ENCODE measurements at regions not wholly inside any gene's neighbourhood (a gene's known extent, or its start where the extent isn't known, plus 50 kb on each side); places are given as distances from the start of the nearest gene placed in this dataset.
A peak's percentile ranks its signal among the peaks of the same experiment; 100 is the strongest.

DNA sequence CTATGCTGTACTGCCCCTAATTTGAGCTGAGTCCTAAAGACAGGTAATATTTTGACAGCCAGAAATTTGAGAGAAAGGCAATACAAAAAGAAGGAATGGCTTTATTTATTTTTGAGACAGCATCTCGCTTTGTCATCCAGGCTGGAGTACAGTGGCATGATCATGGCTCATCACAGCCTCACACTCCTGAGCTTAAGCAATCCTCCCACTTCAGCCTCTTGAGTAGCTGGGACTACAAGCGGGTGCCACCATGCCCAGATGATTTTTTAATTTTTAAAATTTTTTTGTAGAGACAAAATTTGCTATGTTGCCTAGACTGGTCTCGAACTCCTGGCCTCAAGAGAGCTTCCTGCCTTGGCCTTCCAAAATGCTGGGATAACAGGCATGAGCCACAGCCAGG lies 77.4 kb upstream of the SLC4A7 start:
- no peaks in the 10 kb centered on the region for H4K20me1 ChIP-seq (ENCODE audit: insufficient read depth)
- no peak for DNase-seq
- H2AFZ ChIP-seq, result no peak overlapping the region
- no peaks in the 10 kb centered on the region for H3K36me3 ChIP-seq (ENCODE audit: low read depth)
- no peak overlapping the region for H3K9ac ChIP-seq
- H3K4me2 ChIP-seq (ENCODE audit: unreplicated experiment), result no peak overlapping the region
- WGBS, 2 experiments (ENCODE audit: low coverage in 1 of 2, low lambda C conversion rate in 2 of 2, missing lambda C conversion rate in 2 of 2), result 96 to 97% methylated on average over 3 of the region's 3 CpGs
- no peak overlapping the region for H3K27ac ChIP-seq
- no peak overlapping the region for H3K4me3 ChIP-seq
- in situ Hi-C loops (cut with MboI), result no loop called here
- no peaks in the 10 kb centered on the region for H3K9me2 ChIP-seq (ENCODE audit: insufficient read depth)
- no peaks in the 10 kb centered on the region for H3K79me2 ChIP-seq (ENCODE audit: insufficient read depth)
- TF ChIP-seq EZH2 (IDR thresholded peaks at IDR 0.05; ENCODE audit: insufficient read depth, poor library complexity, severe bottlenecking) (no peak), EZH2phosphoT487 (IDR thresholded peaks at IDR 0.05; ENCODE audit: insufficient read depth, low read depth) (no peak)
- no peaks in the 10 kb centered on the region for H3K9me3 ChIP-seq (ENCODE audit: low read depth)
- H3F3A ChIP-seq (ENCODE audit: insufficient read depth), result peaks cover 23% of the 10 kb centered on the region
- no peaks in the 10 kb centered on the region for H3K27me3 ChIP-seq (replicated peaks; ENCODE audit: insufficient read depth)
- peaks cover 25% of the 10 kb centered on the region for H3K4me1 ChIP-seq (ENCODE audit: insufficient read depth)

DNA sequence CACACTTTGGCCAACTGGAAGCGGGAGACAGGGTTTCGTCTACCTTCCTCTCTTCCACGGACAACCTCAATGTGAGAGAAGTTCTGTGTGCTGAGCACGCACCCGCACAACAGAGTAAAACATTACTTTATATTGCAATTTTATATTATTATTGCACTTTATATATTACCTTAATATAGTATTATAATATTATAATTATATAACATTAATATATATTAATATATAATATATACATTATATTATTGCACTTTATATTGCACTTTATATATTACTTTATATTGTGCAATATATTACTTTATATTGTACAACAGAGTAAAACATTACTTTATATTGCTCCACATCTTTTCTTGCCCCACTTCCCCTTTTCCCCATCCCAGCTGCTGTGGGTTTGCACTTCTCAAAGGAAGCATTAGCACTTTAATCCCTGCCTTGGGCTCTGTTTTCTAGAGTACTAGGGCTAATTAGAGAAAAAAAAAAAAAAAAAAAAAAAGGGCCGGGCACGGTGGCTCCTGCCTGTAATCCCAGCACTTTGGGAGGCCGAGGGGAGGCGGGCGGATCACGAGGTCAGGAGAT lies 76.4 kb upstream of the SLC4A7 start:
- WGBS, 2 experiments (ENCODE audit: low coverage in 1 of 2, low lambda C conversion rate in 2 of 2, missing lambda C conversion rate in 2 of 2), result 73 to 74% methylated on average over 9 to 11 of the region's 11 CpGs
- H3K4me3 ChIP-seq, result no peak overlapping the region
- H3K9ac ChIP-seq, result no peak overlapping the region
- H4K20me1 ChIP-seq (ENCODE audit: insufficient read depth), result no peaks in the 10 kb centered on the region
- DNase-seq, result peak; percentile 34
- no peak overlapping the region for H3K4me2 ChIP-seq (ENCODE audit: unreplicated experiment)
- peaks cover 27% of the 10 kb centered on the region for H3F3A ChIP-seq (ENCODE audit: insufficient read depth)
- H3K79me2 ChIP-seq (ENCODE audit: insufficient read depth), result no peaks in the 10 kb centered on the region
- no peaks in the 10 kb centered on the region for H3K27me3 ChIP-seq (replicated peaks; ENCODE audit: insufficient read depth)
- TF ChIP-seq EZH2 (IDR thresholded peaks at IDR 0.05; ENCODE audit: insufficient read depth, poor library complexity, severe bottlenecking) (no peak), EZH2phosphoT487 (IDR thresholded peaks at IDR 0.05; ENCODE audit: insufficient read depth, low read depth) (no peak)
- H3K9me3 ChIP-seq (ENCODE audit: low read depth), result no peaks in the 10 kb centered on the region
- peak overlapping the region; percentile 48; the same call in 1 of the 2 replicates for H3K27ac ChIP-seq
- H3K36me3 ChIP-seq (ENCODE audit: low read depth), result no peaks in the 10 kb centered on the region
- peaks cover 31% of the 10 kb centered on the region for H3K4me1 ChIP-seq (ENCODE audit: insufficient read depth)
- H2AFZ ChIP-seq, result no peak overlapping the region
- H3K9me2 ChIP-seq (ENCODE audit: insufficient read depth), result no peaks in the 10 kb centered on the region
- in situ Hi-C loops (cut with MboI), result no loop called here

DNA sequence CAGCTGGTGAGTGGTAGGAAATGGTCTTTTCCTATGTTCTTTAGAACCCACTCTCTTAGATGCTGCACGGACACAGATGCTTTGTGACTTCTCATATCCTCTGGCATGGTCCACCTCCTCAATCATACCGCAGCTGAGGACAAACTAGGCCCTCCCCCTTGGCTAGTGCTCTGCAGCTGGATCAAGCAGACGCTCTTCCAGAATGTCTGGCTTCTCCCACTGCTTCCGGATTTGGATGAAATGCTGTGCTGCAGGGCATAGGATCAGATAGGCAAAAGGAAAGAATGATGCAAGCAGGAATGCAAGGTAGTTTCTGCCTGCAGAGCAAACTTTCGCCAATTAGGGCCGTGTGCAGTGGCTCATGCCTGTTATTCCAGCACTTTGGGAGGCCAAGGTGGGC lies 75.7 kb upstream of the SLC4A7 start:
- Histone ChIP-seq H3K4me3 (no peak overlapping the region), H3F3A (ENCODE audit: insufficient read depth) (peaks cover 32% of the 10 kb centered on the region), H3K4me1 (ENCODE audit: insufficient read depth) (peaks cover 39% of the 10 kb centered on the region), H3K27ac (peak overlapping the region; percentile 48), H4K20me1 (ENCODE audit: insufficient read depth) (no peaks in the 10 kb centered on the region), H3K79me2 (ENCODE audit: insufficient read depth) (no peaks in the 10 kb centered on the region), H3K9me3 (ENCODE audit: low read depth) (no peaks in the 10 kb centered on the region), H3K9me2 (ENCODE audit: insufficient read depth) (no peaks in the 10 kb centered on the region), H3K4me2 (ENCODE audit: unreplicated experiment) (peak overlapping the region; percentile 59), H2AFZ (peak overlapping the region; percentile 40), H3K9ac (no peak overlapping the region), H3K27me3 (replicated peaks; ENCODE audit: insufficient read depth) (no peaks in the 10 kb centered on the region), H3K36me3 (ENCODE audit: low read depth) (no peaks in the 10 kb centered on the region)
- TF ChIP-seq EZH2 (IDR thresholded peaks at IDR 0.05; ENCODE audit: insufficient read depth, poor library complexity, severe bottlenecking) (no peak), EZH2phosphoT487 (IDR thresholded peaks at IDR 0.05; ENCODE audit: insufficient read depth, low read depth) (no peak)
- peak; percentile 89 for DNase-seq
- WGBS, 2 experiments (ENCODE audit: low coverage in 1 of 2, low lambda C conversion rate in 2 of 2, missing lambda C conversion rate in 2 of 2), result 7 to 12% methylated on average over 6 of the region's 6 CpGs
- in situ Hi-C loops (cut with MboI), result no loop called here

DNA sequence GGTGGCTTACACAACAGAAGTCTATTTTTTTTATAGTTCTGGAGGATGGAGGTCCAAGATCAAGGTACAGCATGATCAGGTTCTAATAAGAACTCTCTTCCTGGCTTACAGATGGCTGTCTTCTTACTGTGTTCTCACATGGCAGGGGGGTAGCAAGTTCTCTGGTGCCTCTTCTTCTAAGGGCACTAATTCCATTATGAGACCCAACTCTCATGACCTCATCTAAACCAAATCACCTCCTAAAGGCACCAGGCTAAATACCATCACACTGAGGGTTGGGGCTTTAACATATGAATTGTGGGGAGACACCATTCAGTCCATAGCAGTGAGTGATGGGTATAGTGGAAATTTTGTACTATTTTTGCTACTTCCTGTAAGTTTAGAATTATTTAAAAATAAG lies 75.2 kb upstream of the SLC4A7 start:
- peak overlapping the region; percentile 48 for H3K27ac ChIP-seq
- TF ChIP-seq EZH2phosphoT487 (IDR thresholded peaks at IDR 0.05; ENCODE audit: insufficient read depth, low read depth) (no peak), EZH2 (IDR thresholded peaks at IDR 0.05; ENCODE audit: insufficient read depth, poor library complexity, severe bottlenecking) (no peak)

DNA sequence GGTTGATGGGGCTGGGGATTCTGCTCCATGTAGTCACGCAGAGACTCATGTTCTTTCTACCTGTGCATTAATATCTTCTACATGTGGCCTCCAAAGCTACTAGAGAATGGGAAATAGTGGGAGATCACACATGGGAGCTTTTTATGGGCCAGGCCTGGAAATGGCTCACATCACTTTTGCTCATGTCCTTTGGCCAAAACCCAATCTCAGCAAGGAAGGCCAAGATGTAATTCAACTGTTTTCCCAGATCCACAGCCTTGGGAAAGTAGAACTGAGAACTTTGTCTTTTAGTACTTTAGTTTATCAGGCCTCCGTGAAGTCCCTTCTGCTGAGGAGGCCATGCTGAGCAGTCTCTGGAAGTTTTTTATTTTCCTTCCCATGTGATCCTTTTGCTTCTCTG lies 73.2 kb upstream of the SLC4A7 start:
- Histone ChIP-seq H3K27me3 (replicated peaks; ENCODE audit: insufficient read depth) (no peaks in the 10 kb centered on the region), H3K4me3 (no peak overlapping the region), H3K4me2 (ENCODE audit: unreplicated experiment) (peak overlapping the region; percentile 64), H2AFZ (peak overlapping the region; percentile 26; the same call in 1 of the 2 replicates), H3K9me2 (ENCODE audit: insufficient read depth) (no peaks in the 10 kb centered on the region), H4K20me1 (ENCODE audit: insufficient read depth) (no peaks in the 10 kb centered on the region), H3K27ac (peak overlapping the region; percentile 83), H3K9me3 (ENCODE audit: low read depth) (no peaks in the 10 kb centered on the region), H3K79me2 (ENCODE audit: insufficient read depth) (no peaks in the 10 kb centered on the region), H3F3A (ENCODE audit: insufficient read depth) (peaks cover 50% of the 10 kb centered on the region), H3K4me1 (ENCODE audit: insufficient read depth) (peaks cover 63% of the 10 kb centered on the region), H3K9ac (peak overlapping the region; percentile 45), H3K36me3 (ENCODE audit: low read depth) (no peaks in the 10 kb centered on the region)
- TF ChIP-seq EZH2 (IDR thresholded peaks at IDR 0.05; ENCODE audit: insufficient read depth, poor library complexity, severe bottlenecking) (no peak), EZH2phosphoT487 (IDR thresholded peaks at IDR 0.05; ENCODE audit: insufficient read depth, low read depth) (no peak)
- in situ Hi-C loops (cut with MboI), result no loop called here
- peak; percentile 32 for DNase-seq
- 56 to 67% methylated on average over 2 of the region's 2 CpGs for WGBS, 2 experiments (ENCODE audit: low coverage in 1 of 2, low lambda C conversion rate in 2 of 2, missing lambda C conversion rate in 2 of 2)

More for the DNA sequence above, 75.2 kb upstream of the SLC4A7 start:
- Histone ChIP-seq H3K9me2 (ENCODE audit: insufficient read depth) (no peaks in the 10 kb centered on the region), H2AFZ (peak overlapping the region; percentile 40), H3K4me1 (ENCODE audit: insufficient read depth) (peaks cover 43% of the 10 kb centered on the region), H3K9me3 (ENCODE audit: low read depth) (no peaks in the 10 kb centered on the region), H3K79me2 (ENCODE audit: insufficient read depth) (no peaks in the 10 kb centered on the region), H3K36me3 (ENCODE audit: low read depth) (no peaks in the 10 kb centered on the region), H4K20me1 (ENCODE audit: insufficient read depth) (no peaks in the 10 kb centered on the region), H3F3A (ENCODE audit: insufficient read depth) (peaks cover 37% of the 10 kb centered on the region), H3K27me3 (replicated peaks; ENCODE audit: insufficient read depth) (no peaks in the 10 kb centered on the region), H3K4me2 (ENCODE audit: unreplicated experiment) (peak overlapping the region; percentile 59), H3K9ac (no peak overlapping the region), H3K4me3 (no peak overlapping the region)
- no peak for DNase-seq
- in situ Hi-C loops (cut with MboI), result no loop called here
